Activated T-cell treated with anti-CD3 and anti-CD28 coated beads, Interleukin-2, amount 50 U/mL, for 24 hours (primary cell): ENCODE measurements at regions not wholly inside any gene's neighbourhood (a gene's known extent, or its start where the extent isn't known, plus 50 kb on each side); places are given as distances from the start of the nearest gene placed in this dataset.
"Not testable (repeated sequence)": the region's sequence is repeated elsewhere in the genome, so short reads cannot be mapped to it uniquely, and the experiment has no call there.

Experiments
- DNase-seq: peaks from one replicate; pipeline ENCODE4 v3.0.0-alpha.2; 2020
- H3K27ac Mint-ChIP-seq: 2 replicates; pipeline ENCODE4 v1.8.0; 2020; ENCODE audit warnings: mild to moderate bottlenecking, mixed read lengths
- H3K27me3 Mint-ChIP-seq: 2 replicates; pipeline ENCODE4 v1.8.0; 2020; ENCODE audit warnings: mixed read lengths
- H3K36me3 Mint-ChIP-seq: 2 replicates; pipeline ENCODE4 v1.8.0; 2020; ENCODE audit warnings: low read depth, mixed read lengths
- H3K4me1 Mint-ChIP-seq: 2 replicates; pipeline ENCODE4 v1.8.0; 2020; ENCODE audit warnings: low read depth, mixed read lengths
- H3K4me3 Mint-ChIP-seq: 2 replicates; pipeline ENCODE4 v1.8.0; 2020; ENCODE audit warnings: mild to moderate bottlenecking, moderate library complexity, mixed read lengths
- H3K9me3 Mint-ChIP-seq: 2 replicates; pipeline ENCODE4 v1.8.0; 2020; ENCODE audit warnings: mixed read lengths

- not testable (repeated sequence) for H3K27me3 Mint-ChIP-seq, H3K4me1 Mint-ChIP-seq, H3K4me3 Mint-ChIP-seq, DNase-seq, H3K27ac Mint-ChIP-seq, H3K36me3 Mint-ChIP-seq
- H3K9me3 Mint-ChIP-seq, result peaks cover 45% of the 10 kb centered on the region
Observed at GRCh38 chr20:29885282-29886185, 1371.9 kb upstream of the DEFB115 start.

GRCh38 chr20:29891555-29891954 is 1365.9 kb upstream of the DEFB115 start:
- DNase-seq, H3K27ac Mint-ChIP-seq, H3K27me3 Mint-ChIP-seq: not testable (repeated sequence)

More at GRCh38 chr20:29891555-29891954, 1365.9 kb upstream of the DEFB115 start:
- not testable (repeated sequence) for H3K36me3 Mint-ChIP-seq, H3K4me3 Mint-ChIP-seq, H3K4me1 Mint-ChIP-seq
- H3K9me3 Mint-ChIP-seq, result peaks cover 25% of the 10 kb centered on the region
